Heart left ventricle (tissue), 16 donors: ENCODE measurements at regions not wholly inside any gene's neighbourhood (a gene's known extent, or its start where the extent isn't known, plus 50 kb on each side); places are given as distances from the start of the nearest gene placed in this dataset.

Experiments
- ATAC-seq, 4 donors: fragments of 200-7000 bp; cut with Tn5 transposase; one replicate each; pipeline ENCODE4 v1.9.1; 2020 to 2022; ENCODE audit warnings: moderate library complexity in 4 of 4, mild to moderate bottlenecking in 3 of 4, moderate number of reproducible peaks in 1 of 4
- DNase-seq, 5 donors: peaks; one replicate each; pipeline ENCODE4 v3.0.0-alpha.2; 2020
- H3K27ac ChIP-seq, 12 donors: fragments of 200-600 bp; sonication (generic) in 4 of 12; one replicate each; pipeline versions ENCODE4 v1.5.0 to v1.8.0; 2016 to 2022; ENCODE audit warnings: mild to moderate bottlenecking in 2 of 12
- H3K27me3 ChIP-seq, 9 donors: fragments of 200-600 bp; sonication (generic) in 2 of 9; one replicate each; pipeline versions ENCODE4 v1.5.1 to v1.8.0; 2016 to 2022; ENCODE audit warnings: mild to moderate bottlenecking in 3 of 9
- H3K36me3 ChIP-seq, 9 donors: fragments of 200-600 bp; sonication (generic) in 2 of 9; one replicate each; pipeline versions ENCODE4 v1.5.0 to v1.8.0; 2018 to 2022; ENCODE audit warnings: mild to moderate bottlenecking in 2 of 9
- H3K4me1 ChIP-seq, 12 donors: fragments of 200-600 bp; sonication (generic) in 4 of 12; one replicate each; pipeline versions ENCODE4 v1.5.0 to v1.8.0; 2016 to 2022; ENCODE audit warnings: mild to moderate bottlenecking in 3 of 12
- H3K4me3 ChIP-seq, 12 donors: fragments of 200-600 bp; sonication (generic) in 4 of 12; one replicate each; pipeline versions ENCODE4 v1.5.0 to v1.8.0; 2017 to 2022; ENCODE audit warnings: mild to moderate bottlenecking in 9 of 12, moderate library complexity in 4 of 12
- H3K9me3 ChIP-seq, 12 donors: fragments of 200-600 bp; sonication (generic) in 4 of 12; one replicate each; pipeline versions ENCODE4 v1.5.0 to v1.8.0; 2016 to 2022; ENCODE audit warnings: mild to moderate bottlenecking in 1 of 12
- POLR2A ChIP-seq, 2 donors: fragments of 450-650 bp; IDR thresholded peaks; one replicate each; pipeline ENCODE4 v1.6.1; 2017; ENCODE audit warnings: antibody characterized with exemption in 2 of 2, mild to moderate bottlenecking in 2 of 2, moderate library complexity in 2 of 2
- WGBS, 4 donors: extraction: QIAGEN DNeasy Blood & Tissue Kit in 2 of 4; methylation state at CpG; one replicate each; pipeline versions ENCODE4 v1.1.5 to v1.1.7; 2013 to 2018; 5-methylcytosine and 5-hydroxymethylcytosine counted together
- intact Hi-C, 10 donors: fragments of 100-400 bp; cut with DNase I; formaldehyde crosslinking; loops; one replicate each; pipeline versions ENCODE4 v1.11.1 to v1.14.2; 2022
- TF ChIP-seq, protein P1 (sequence below), 12 donors: fragments of 200-600 bp; sonication (generic) in 4 of 12; IDR thresholded peaks; one replicate each; pipeline versions ENCODE4 v1.5.0 to v1.8.0; 2018 to 2022; ENCODE audit warnings: antibody characterized with exemption in 12 of 12, mild to moderate bottlenecking in 5 of 12
- donor health status: ischemic (EF 13 %, LVEDD 7.1; RV severe dilation, severe dysfunction).
- donor health status: healthy with polysubstance abuse.
- donor health status: DM: no; HTN: yes; CAD: no.
- donor health status: DM: no; HTN: no; CAD: no.
- donor health status: ischemic (EF 25% LVEDD 6.9; RV normal size, moderate dysfunction).
- donor health status: ischemic (EF 25% LVEDD 5.7; RV mildly dilated, moderate dysfunction).
- donor health status: healthy.
- donor health status: DM: yes; HTN: yes; CAD: no.
- donor health status: ischemic (EF 35%, LVEDD 5.7; RV mildly dilated, moderate dysfunction).
- donor health status: nonischemic (EF 11% LVEDD 7.7; RV severe dilation, severe dysfunction).
- donor health status: DM: yes; HTN: yes; CAD: no.
- donor health status: PGD.
- donor health status: ischemic (EF 29% LVEDD 5.4; RV normal size, mild dysfunction).
- donor health status: nonischemic (EF 23%, LVEDD 6.1; RV moderate dilation, normal function).

DNA sequence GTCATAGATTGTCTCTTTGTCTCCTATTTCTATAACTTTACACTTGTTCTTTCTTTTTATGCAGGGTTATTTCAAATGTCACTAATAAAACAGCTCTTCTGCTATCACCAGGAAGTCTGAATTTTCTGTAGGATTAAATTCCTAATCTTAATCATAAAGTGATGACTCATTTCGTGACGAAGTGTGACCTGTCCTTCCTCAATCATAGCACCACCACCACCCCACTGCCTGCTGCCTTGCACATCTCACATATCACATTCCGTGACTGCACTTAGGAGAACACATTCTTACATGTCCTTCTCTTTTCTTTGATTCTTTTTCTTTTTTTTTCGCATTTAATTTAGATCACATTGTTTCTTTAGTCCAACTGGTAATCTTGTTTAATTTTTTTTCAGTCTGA lies 57.7 kb upstream of the UGT2B7 start:
- WGBS, 4 donors: 34 to 41% (median 36%) methylated on average over 4 of the region's 4 CpGs
- no peak overlapping the region for H3K4me3 ChIP-seq
- no peaks in the 10 kb centered on the region for H3K36me3 ChIP-seq
- no peak overlapping the region for H3K27ac ChIP-seq
- no peaks in the 10 kb centered on the region for H3K4me1 ChIP-seq
- TF ChIP-seq POLR2A (IDR thresholded peaks at IDR 0.05): no peak
- TF ChIP-seq, protein P1, sequence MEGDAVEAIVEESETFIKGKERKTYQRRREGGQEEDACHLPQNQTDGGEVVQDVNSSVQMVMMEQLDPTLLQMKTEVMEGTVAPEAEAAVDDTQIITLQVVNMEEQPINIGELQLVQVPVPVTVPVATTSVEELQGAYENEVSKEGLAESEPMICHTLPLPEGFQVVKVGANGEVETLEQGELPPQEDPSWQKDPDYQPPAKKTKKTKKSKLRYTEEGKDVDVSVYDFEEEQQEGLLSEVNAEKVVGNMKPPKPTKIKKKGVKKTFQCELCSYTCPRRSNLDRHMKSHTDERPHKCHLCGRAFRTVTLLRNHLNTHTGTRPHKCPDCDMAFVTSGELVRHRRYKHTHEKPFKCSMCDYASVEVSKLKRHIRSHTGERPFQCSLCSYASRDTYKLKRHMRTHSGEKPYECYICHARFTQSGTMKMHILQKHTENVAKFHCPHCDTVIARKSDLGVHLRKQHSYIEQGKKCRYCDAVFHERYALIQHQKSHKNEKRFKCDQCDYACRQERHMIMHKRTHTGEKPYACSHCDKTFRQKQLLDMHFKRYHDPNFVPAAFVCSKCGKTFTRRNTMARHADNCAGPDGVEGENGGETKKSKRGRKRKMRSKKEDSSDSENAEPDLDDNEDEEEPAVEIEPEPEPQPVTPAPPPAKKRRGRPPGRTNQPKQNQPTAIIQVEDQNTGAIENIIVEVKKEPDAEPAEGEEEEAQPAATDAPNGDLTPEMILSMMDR (IDR thresholded peaks at IDR 0.05): no peak
- ATAC-seq (no peak), DNase-seq (no peak)
- H3K9me3 ChIP-seq: peaks cover 0 to 22% (median 0%) of the 10 kb centered on the region in 12 donors
- intact Hi-C loops: no loop called here
- H3K27me3 ChIP-seq: no peaks in the 10 kb centered on the region

DNA sequence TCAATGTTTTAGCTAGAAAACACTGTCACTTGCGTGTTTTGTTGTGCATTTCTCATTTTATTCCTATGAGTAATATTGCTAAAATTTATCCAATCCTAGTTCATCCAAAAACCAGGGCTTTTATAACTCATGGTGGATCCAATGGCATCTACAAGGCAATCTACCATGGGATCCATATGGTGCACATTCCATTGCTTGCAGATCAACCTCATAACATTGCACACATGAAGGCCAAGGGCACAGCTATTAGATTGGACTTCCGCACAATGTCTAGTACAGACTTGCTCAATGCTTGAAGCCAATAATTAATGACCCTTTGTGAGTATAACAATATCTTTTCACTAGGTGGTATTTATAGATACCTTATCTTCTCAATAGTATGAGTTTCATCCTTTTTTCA lies 57.2 kb upstream of the UGT2B7 start:
- TF ChIP-seq, protein P1 (IDR thresholded peaks at IDR 0.05): no peak
- Histone ChIP-seq H3K4me3 (no peak overlapping the region), H3K9me3 (peaks cover 0 to 18% (median 0%) of the 10 kb centered on the region in 12 donors), H3K27me3 (no peaks in the 10 kb centered on the region), H3K4me1 (no peaks in the 10 kb centered on the region), H3K27ac (no peak overlapping the region), H3K36me3 (no peaks in the 10 kb centered on the region)
- intact Hi-C loops: no loop called here
- ATAC-seq (no peak), DNase-seq (no peak)
- WGBS, 4 donors: 83 to 92% (median 89%) methylated on average over 2 of the region's 2 CpGs

DNA sequence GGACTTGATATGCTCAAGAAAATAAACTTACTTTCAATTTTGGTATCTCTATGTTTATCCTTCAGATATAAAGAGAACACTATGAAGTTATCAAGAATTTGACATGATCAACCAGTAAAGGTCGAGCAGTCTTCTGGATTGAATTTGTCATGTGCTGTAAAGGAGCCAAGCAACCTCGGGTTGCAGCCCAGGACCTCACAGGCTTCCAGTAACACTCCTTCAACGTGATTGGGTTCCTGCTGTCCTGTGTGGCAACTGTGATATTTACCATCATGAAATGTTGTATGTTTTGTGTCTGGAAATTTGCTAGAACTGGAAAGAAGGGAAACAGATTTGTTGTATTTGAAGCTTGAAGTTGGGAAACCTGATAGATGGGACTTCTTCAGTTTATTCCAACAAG lies 52.0 kb upstream of the UGT2B7 start:
- Histone ChIP-seq H3K27me3 (no peaks in the 10 kb centered on the region), H3K4me1 (no peaks in the 10 kb centered on the region), H3K9me3 (peaks cover 0 to 8% (median 0%) of the 10 kb centered on the region in 12 donors), H3K27ac (no peak overlapping the region), H3K36me3 (no peaks in the 10 kb centered on the region), H3K4me3 (no peak overlapping the region)
- ATAC-seq (no peak), DNase-seq (no peak)
- 46 to 56% (median 51%) methylated on average over 3 of the region's 3 CpGs for WGBS, 4 donors
- TF ChIP-seq, protein P1 (IDR thresholded peaks at IDR 0.05): no peak
- intact Hi-C loops: loop anchor here in 1 of 10 donors (10.0 kb wide), 1 partner anchor 591 kb away; the partner anchor contains the start of gene UGT2A2
